Astrocyte of the hippocampus (primary cell): ENCODE measurements at regions not wholly inside any gene's neighbourhood (a gene's known extent, or its start where the extent isn't known, plus 50 kb on each side); places are given as distances from the start of the nearest gene placed in this dataset.
A peak's percentile ranks its signal among the peaks of the same experiment; 100 is the strongest.
"Not testable (repeated sequence)": the region's sequence is repeated elsewhere in the genome, so short reads cannot be mapped to it uniquely, and the experiment has no call there.

Experiments used
- DNase-seq: peaks from one replicate; pipeline ENCODE4 v3.0.0; 2011; ENCODE audit warnings: low read depth, low spot score

DNA sequence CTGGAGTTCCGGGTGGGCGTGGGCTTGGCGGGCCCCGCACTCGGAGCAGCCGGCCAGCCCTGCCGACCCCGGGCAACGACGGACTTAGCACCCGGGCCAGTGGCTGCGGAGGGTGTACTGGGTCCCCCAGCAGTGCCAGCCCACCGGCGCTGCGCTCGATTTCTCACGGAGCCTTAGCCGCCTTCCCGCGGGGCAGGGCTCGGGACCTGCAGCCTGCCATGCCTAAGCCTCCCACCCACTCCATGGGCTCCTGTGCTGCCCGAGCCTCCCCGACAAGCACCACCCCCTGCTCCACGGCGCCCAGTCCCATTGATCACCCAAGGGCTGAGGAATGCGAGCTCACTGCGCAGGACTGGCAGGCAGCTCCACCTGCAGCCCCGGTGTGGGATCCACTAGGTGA is 99.9 kb upstream of the SETBP1 start:
- DNase-seq, result not testable (repeated sequence)

GRCh38 chr18:44582456-44582855 is 98.2 kb upstream of the SETBP1 start:
- DNase-seq, result no peak

DNA sequence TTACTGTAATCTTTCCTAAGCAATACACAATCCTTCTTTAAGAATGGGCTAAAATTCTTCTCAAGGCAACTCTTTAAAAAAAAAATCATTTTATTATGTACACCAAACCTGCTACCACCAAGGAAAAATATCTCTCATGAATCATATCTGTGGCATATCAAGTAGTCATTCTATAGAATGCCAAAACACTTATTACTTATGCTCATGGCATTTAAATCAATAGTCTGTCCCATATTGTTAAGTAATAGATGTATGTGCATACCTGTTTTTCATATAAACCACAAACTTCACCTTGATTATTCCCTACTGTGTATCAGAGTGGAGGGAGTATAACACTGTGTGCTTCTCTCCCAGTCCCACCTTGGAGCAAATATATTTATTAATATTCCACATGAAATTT is 95.8 kb upstream of the SETBP1 start:
- DNase-seq, result no peak

- DNase-seq, result no peak
These were observed 93.7 kb upstream of the SETBP1 start for GRCh38 chr18:44586782-44587524.

GRCh38 chr18:44588508-44588907 is 92.2 kb upstream of the SETBP1 start:
- no peak for DNase-seq

DNA sequence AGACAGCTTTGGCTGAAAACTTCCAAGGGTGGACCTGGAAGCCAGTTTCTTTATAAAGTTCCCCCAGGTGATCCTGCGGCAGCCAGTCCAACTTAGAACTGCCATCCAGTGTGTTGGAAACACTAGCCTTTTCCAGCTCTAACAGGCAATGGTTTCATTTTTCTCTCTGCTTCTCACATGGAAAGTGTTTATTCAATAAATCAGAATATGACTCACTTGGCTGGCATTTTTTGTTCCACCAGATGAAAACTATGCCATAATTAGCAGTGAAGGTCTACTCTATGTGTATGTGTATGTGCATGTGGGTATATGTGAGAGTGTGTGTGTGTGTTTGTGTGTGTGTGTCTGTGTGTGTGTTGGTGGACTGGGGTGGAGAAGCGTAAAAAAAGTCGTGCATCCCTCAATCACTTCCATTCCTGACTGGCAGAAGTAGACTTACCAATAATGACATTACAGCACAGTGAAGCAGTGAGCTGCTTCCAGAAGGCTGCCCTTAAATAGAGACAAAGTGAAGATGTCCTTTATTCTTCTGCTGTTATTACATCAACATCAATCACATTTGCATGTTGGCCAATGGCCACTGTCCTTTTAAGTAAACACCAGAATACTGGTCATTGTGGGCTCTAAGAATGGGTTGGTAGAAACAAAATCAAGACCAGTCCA is 90.9 kb upstream of the SETBP1 start:
- peak; percentile 85 for DNase-seq

GRCh38 chr18:44590956-44591670 is 89.6 kb upstream of the SETBP1 start:
- peak; percentile 74 for DNase-seq

DNA sequence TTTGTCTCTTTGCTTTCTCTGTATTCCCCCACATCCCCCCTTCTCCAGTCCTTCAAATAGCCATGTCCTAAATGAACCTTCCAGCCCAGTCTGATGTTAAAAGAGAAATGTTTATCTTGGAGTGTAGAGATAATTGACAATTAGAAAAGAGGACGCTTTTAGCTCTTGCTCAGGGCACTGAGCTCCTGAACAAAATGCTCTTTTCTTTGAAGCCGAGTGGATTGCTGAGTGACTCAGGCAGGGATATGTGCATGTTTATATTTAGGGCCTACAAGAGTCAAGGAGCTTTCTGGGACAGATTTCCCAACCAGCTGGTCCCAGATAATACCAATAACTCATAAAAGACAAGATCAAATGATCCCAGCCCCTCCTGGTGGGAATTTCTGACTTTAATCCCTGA is 88.0 kb upstream of the SETBP1 start:
- peak; percentile 64 for DNase-seq

GRCh38 chr18:44594799-44595467 is 85.8 kb upstream of the SETBP1 start:
- DNase-seq, result peak; percentile 86

GRCh38 chr18:44597797-44598196 is 82.9 kb upstream of the SETBP1 start:
- no peak for DNase-seq

DNA sequence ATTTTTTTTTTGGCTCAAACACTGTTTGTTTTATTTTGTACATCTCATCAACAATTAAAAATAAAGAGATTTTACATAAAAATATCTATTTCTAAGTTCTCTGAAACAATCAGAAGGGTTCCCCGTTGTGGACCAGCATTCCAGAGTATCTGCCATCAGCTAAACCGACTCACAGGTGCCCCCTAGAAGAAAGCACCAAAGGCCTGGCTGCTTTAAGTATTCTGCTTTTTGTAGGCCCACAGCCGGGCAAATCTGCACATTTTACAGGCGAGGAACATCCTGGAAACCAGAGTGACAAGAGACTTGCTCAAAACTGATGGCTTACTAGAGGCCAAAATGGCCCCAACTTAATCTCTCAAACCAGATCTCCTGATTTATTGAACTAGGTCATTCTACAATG is 82.2 kb upstream of the SETBP1 start:
- no peak for DNase-seq

DNA sequence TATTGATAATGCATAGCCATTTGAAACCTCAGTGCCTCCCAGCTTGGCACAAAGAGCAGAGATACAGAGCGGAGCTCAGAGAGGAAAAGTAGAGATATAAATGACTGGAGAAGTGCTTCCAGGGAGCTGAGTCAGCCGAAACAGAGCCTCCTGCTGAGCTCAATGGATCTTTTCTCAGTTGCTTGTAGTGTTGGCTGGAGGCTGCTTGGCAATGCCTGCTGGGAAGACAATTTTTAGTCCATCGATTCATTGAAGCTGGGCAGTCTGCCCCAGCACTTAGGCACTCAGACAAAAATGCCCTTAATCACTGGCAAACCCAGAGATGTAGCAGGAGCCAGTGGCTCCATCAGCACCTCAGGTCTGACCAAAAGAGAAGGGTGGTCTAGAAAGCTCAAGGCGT is 81.3 kb upstream of the SETBP1 start:
- peak; percentile 75 for DNase-seq

DNA sequence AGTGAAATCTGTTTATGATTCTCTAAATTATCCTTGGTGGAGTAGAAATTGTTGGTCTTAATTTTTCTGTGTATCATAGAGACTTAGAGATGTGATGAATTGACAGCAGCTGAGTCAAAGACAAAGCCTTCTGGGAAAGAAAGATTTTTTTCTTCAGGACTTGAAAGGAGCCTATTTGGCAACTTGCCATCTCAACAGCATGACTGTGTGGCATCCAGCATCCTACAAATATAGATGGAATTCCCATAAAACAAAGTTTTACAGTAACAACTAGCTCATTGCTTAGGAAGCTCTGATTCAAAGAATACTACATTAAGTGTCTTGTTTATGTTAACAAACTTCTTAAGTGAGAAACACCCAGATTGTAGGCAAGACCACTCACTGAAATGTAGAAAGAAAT is 79.2 kb upstream of the SETBP1 start:
- peak; percentile 79 for DNase-seq

DNA sequence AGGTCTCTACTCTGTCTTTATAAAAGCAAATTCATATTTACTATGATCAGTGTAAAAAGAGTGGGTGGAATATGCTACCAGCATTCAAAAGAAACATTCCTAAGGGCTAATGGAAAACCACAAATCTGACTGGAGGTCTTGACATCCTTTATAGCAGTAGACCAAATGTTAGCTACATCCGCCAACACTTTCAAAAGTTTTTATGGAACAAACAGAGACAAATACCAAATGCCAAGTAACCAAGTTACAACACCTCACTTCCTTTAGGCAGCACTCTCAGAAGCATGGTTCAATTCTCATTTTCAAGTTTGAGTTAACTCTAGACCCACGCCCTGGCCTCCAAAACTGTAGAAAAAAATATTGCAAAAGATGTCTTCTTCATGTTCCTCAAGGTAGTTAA is 78.3 kb upstream of the SETBP1 start:
- DNase-seq, result peak; percentile 79

DNA sequence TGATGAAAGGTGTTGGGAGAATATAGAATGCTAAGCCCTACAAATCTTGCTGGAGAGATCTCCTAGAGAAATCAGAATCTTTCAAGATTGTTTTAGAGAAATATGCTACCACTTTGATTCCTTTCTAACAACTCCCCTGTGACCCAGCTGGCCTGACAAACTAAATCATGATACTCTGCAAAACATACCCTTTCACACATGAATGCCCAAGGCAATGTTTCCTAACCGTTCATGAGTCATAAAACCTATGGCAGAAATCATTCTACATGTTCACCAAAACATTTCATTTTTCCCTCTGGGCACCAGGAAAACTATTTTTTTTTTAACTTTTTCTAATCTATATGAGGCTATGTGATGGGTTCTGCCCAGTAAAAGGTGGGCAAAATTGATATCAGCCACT is 77.8 kb upstream of the SETBP1 start:
- no peak for DNase-seq

- DNase-seq, result no peak
These were observed 71.3 kb upstream of the SETBP1 start for GRCh38 chr18:44609181-44609941.

GRCh38 chr18:44620812-44621211 is 59.9 kb upstream of the SETBP1 start:
- no peak for DNase-seq

- DNase-seq, result no peak
These were observed 56.6 kb upstream of the SETBP1 start for GRCh38 chr18:44624052-44624451.

- DNase-seq, result no peak
These were observed 55.3 kb upstream of the SETBP1 start for GRCh38 chr18:44625386-44625785.

GRCh38 chr18:44626236-44626635 is 54.5 kb upstream of the SETBP1 start:
- DNase-seq, result no peak

DNA sequence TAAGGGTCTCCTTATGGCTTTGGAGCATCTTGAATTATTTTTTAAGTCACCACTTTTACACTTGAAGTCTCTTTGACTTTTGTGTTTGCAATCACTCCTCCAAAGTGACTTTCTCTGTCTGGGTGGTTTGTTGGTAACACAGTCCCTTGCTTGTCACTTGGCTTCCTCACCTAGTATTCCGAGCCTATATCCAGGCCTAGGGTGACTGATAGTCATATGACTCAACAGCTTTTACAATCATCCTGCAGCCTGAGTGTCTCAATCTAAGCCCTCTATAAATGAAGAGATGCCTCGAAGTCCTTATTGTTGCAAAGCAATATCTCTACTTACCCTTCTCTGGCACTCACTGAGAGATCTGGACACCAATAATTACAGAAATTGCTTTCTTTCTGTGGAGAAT is 53.9 kb upstream of the SETBP1 start:
- DNase-seq, result no peak
